ENCODE measurements at regions not wholly inside any gene's neighbourhood (a gene's known extent, or its start where the extent isn't known, plus 50 kb on each side); places are given as distances from the start of the nearest gene placed in this dataset.

DNA sequence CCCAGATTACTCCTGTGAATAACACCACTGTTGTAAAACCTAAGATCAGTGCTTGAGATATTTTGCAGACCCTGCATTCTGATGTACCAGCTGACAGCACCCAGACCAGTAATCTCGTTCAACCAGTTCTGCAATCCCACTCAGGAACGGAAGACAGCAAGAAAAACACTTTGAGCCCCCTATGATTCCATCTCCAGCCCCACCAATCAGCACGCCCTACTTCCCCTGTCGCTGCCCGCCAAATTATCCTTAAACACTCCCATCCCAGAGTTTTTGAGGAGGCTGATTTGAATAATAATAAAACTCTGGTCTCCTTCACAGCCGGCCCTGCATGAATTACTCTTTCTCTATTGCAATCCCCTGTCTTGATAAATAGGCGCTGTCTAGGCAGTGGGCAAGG lies 173.9 kb upstream of the CDH2 start:
- Histone ChIP-seq H4K91ac (ENCODE audit: insufficient read length, low read depth, low read length) (no peak overlapping the region), H3T11ph (ENCODE audit: low read length) (no peak overlapping the region), H3K4me1 (ENCODE audit: insufficient read depth, low read length) (peaks cover 2% of the 10 kb centered on the region; the same call in 1 of the 2 replicates), H2BK20ac (ENCODE audit: low read depth, low read length, poor library complexity, severe bottlenecking) (no peak overlapping the region), H3K56ac (ENCODE audit: insufficient read length, low read depth, low read length) (no peak overlapping the region), H3K79me1 (ENCODE audit: insufficient read depth, low read depth, low read length, poor library complexity, severe bottlenecking) (no peaks in the 10 kb centered on the region), H4K5ac (ENCODE audit: insufficient read length, low read depth, low read length) (no peak overlapping the region), H2AFZ (ENCODE audit: low read length) (no peak overlapping the region), H3K23me2 (ENCODE audit: insufficient read length, low read depth, low read length, poor library complexity, severe bottlenecking) (no peaks in the 10 kb centered on the region), H2BK15ac (ENCODE audit: low read depth, low read length) (no peak overlapping the region), H3K4ac (ENCODE audit: low read depth, low read length) (no peak overlapping the region), H3K79me2 (ENCODE audit: insufficient read depth, low read length) (no peaks in the 10 kb centered on the region), H3K27ac (ENCODE audit: insufficient read length, low read depth, low read length) (no peak overlapping the region), H3K9me3 (ENCODE audit: control insufficient read depth, low read depth, low read length) (no peaks in the 10 kb centered on the region), H2BK120ac (ENCODE audit: low read depth, low read length, poor library complexity, severe bottlenecking) (no peak overlapping the region), H4K20me1 (ENCODE audit: control insufficient read depth, insufficient read depth, insufficient read length) (no peaks in the 10 kb centered on the region), H2AK5ac (ENCODE audit: insufficient read length, low read length) (no peak overlapping the region), H2BK5ac (ENCODE audit: insufficient read length, low read length) (no peak overlapping the region), H3K18ac (ENCODE audit: insufficient read length, low read depth, low read length) (no peak overlapping the region), H3K14ac (ENCODE audit: insufficient read depth, low read length) (no peak overlapping the region), H3K4me2 (ENCODE audit: insufficient read depth, insufficient read length, low read length) (peak overlapping the region; percentile 19), H3K27me3 (ENCODE audit: insufficient read depth, low read length) (no peaks in the 10 kb centered on the region), H4K8ac (replicated peaks; ENCODE audit: insufficient read length, low read depth, low read length) (no peak overlapping the region), H3K9ac (ENCODE audit: extremely low read depth, insufficient read length, low read length) (no peak overlapping the region), H2BK12ac (ENCODE audit: insufficient read length, low read depth, low read length) (no peak overlapping the region), H3K23ac (ENCODE audit: insufficient read length, low read depth, low read length) (no peak overlapping the region)
- H3K4me3 Mint-ChIP-seq = no peak overlapping the region
- no CpG with 5 or more reads among the region's 7 CpGs for WGBS (ENCODE audit: extremely low coverage, insufficient read length, low lambda C conversion rate)
- H3K36me3 Mint-ChIP-seq (ENCODE audit: insufficient read depth in 1 of 3, low read depth in 3 of 3) = peaks cover 0 to 9% (median 2%) of the 10 kb centered on the region in 3 experiments; a peak in 4 of 7 replicates
- H3K9me3 Mint-ChIP-seq = peaks cover 3% of the 10 kb centered on the region in 2 experiments; a peak in 2 of 5 replicates
- no peak for TF ChIP-seq CTCF (conservative IDR thresholded peaks at IDR 0.05)
- no peaks in the 10 kb centered on the region for H3K27me3 Mint-ChIP-seq (ENCODE audit: low read depth)
- DNase-seq = peak; percentile 42
- peak overlapping the region in 2 of 3 experiments; percentile 42 to 64; a peak in 2 of 7 replicates for H3K27ac Mint-ChIP-seq
- peaks cover 41 to 42% of the 10 kb centered on the region in 2 experiments for H3K4me1 Mint-ChIP-seq
